ENCODE measurements at regions not wholly inside any gene's neighbourhood (a gene's known extent, or its start where the extent isn't known, plus 50 kb on each side); places are given as distances from the start of the nearest gene placed in this dataset.

GRCh38 chr7:155138204-155138603, 68.1 kb downstream of the HTR5A start:
- in situ Hi-C loops (cut with HindIII; ENCODE audit: low sequenced_read_pairs) = no loop called here

GRCh38 chr7:155141562-155141961, 71.4 kb downstream of the HTR5A start:
- in situ Hi-C loops (cut with HindIII; ENCODE audit: low sequenced_read_pairs) = no loop called here

- in situ Hi-C loops (cut with HindIII; ENCODE audit: low sequenced_read_pairs) = no loop called here
Measured at GRCh38 chr7:155143381-155143780, 73.3 kb downstream of the HTR5A start.

- in situ Hi-C loops (cut with HindIII; ENCODE audit: low sequenced_read_pairs) = no loop called here
Measured at GRCh38 chr7:155144371-155144770, 74.2 kb downstream of the HTR5A start.

- in situ Hi-C loops (cut with HindIII; ENCODE audit: low sequenced_read_pairs) = no loop called here
Measured at GRCh38 chr7:155145477-155146255, 75.5 kb downstream of the HTR5A start.

- in situ Hi-C loops (cut with HindIII; ENCODE audit: low sequenced_read_pairs) = no loop called here
Measured at GRCh38 chr7:155147172-155147571, 77.0 kb downstream of the HTR5A start.

GRCh38 chr7:155147624-155148023, 77.5 kb downstream of the HTR5A start:
- in situ Hi-C loops (cut with HindIII; ENCODE audit: low sequenced_read_pairs) = no loop called here

GRCh38 chr7:155153676-155154075, 83.6 kb downstream of the HTR5A start:
- in situ Hi-C loops (cut with HindIII; ENCODE audit: low sequenced_read_pairs) = no loop called here

GRCh38 chr7:155154586-155154985, 84.5 kb downstream of the HTR5A start:
- in situ Hi-C loops (cut with HindIII; ENCODE audit: low sequenced_read_pairs) = no loop called here

- in situ Hi-C loops (cut with HindIII; ENCODE audit: low sequenced_read_pairs) = no loop called here
Measured at GRCh38 chr7:155161690-155162089, 91.6 kb downstream of the HTR5A start.

- in situ Hi-C loops (cut with HindIII; ENCODE audit: low sequenced_read_pairs) = no loop called here
Measured at GRCh38 chr7:155162422-155162821, 92.3 kb downstream of the HTR5A start.

GRCh38 chr7:155163696-155164095, 93.6 kb downstream of the HTR5A start:
- in situ Hi-C loops (cut with HindIII; ENCODE audit: low sequenced_read_pairs) = no loop called here

- in situ Hi-C loops (cut with HindIII; ENCODE audit: low sequenced_read_pairs) = no loop called here
Measured at GRCh38 chr7:155164316-155164715, 94.2 kb downstream of the HTR5A start.

GRCh38 chr7:155166108-155166507, 96.0 kb downstream of the HTR5A start:
- in situ Hi-C loops (cut with HindIII; ENCODE audit: low sequenced_read_pairs) = no loop called here

- in situ Hi-C loops (cut with HindIII; ENCODE audit: low sequenced_read_pairs) = no loop called here
Measured at GRCh38 chr7:155166673-155167370, 96.7 kb downstream of the HTR5A start.

- in situ Hi-C loops (cut with HindIII; ENCODE audit: low sequenced_read_pairs) = no loop called here
Measured at GRCh38 chr7:155167706-155168365, 97.7 kb downstream of the HTR5A start.

GRCh38 chr7:155168597-155169480, 98.7 kb downstream of the HTR5A start:
- in situ Hi-C loops (cut with HindIII; ENCODE audit: low sequenced_read_pairs) = no loop called here

GRCh38 chr7:155169498-155170065, 99.5 kb downstream of the HTR5A start:
- in situ Hi-C loops (cut with HindIII; ENCODE audit: low sequenced_read_pairs) = loop anchor here (10.0 kb wide), 1 partner anchor 185 kb away; no protein-coding TSS in a partner anchor

GRCh38 chr7:155170331-155170730, 100.2 kb downstream of the HTR5A start:
- in situ Hi-C loops (cut with HindIII; ENCODE audit: low sequenced_read_pairs) = loop anchor here (10.0 kb wide), 1 partner anchor 184 kb away; no protein-coding TSS in a partner anchor

GRCh38 chr7:155172141-155172540, 102.0 kb downstream of the HTR5A start:
- in situ Hi-C loops (cut with HindIII; ENCODE audit: low sequenced_read_pairs) = loop anchor here (10.0 kb wide), 1 partner anchor 183 kb away; no protein-coding TSS in a partner anchor

All from endothelial cell of hepatic sinusoid (primary cell).